ENCODE measurements at regions not wholly inside any gene's neighbourhood (a gene's known extent, or its start where the extent isn't known, plus 50 kb on each side); places are given as distances from the start of the nearest gene placed in this dataset.

DNA sequence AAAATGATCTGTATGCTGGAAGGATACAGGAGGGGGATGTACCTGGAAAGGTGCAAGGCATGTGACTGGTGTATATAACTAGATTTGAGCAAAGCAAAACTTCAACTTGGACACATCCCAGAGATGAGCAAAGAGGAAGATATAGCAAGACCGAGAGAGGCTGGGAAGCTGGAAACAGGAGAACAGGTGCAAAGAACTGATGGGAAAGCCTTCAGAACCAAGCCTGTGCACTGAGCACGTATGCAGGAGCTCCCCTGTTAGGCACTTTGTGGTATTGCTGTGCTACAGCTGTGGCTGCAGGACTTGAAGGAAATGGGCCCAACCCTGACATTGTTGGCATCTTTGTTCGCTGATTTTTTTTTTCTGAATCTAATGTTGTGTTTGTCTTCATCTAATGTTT is 120.7 kb upstream of the PWP1 start:
- DNase-seq (ENCODE audit: low read depth in 4 of 4, low spot score in 3 of 4), result no peak

DNA sequence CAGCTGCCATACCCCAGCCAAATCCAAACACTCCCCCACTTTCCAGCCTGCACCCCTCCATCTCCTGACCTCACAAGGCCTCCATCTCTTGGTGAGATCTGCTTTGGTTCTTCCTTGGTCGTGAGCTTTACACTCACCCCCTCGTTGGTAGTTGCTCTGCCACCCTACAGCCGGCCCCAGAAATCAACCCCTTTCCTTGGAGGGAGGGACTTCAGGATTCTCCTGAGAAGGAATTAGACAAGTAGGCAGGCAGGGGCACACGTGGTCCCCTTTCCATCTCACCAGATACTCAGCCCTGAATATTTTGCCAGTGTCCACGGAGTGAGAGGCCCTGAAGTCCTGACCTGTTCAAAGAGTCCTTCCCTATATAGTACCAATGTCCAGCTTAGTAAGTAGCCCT is 120.0 kb upstream of the PWP1 start:
- no peak for DNase-seq (ENCODE audit: low read depth in 4 of 4, low spot score in 3 of 4)

GRCh38 chr12:107567876-107568619 is 117.6 kb upstream of the PWP1 start:
- no peak for DNase-seq (ENCODE audit: low read depth in 4 of 4, low spot score in 3 of 4)

GRCh38 chr12:107568718-107569117 is 116.9 kb upstream of the PWP1 start:
- no peak for DNase-seq (ENCODE audit: low read depth in 4 of 4, low spot score in 3 of 4)

GRCh38 chr12:107570721-107571120 is 114.9 kb upstream of the PWP1 start:
- DNase-seq (ENCODE audit: low read depth in 4 of 4, low spot score in 3 of 4), result no peak

DNA sequence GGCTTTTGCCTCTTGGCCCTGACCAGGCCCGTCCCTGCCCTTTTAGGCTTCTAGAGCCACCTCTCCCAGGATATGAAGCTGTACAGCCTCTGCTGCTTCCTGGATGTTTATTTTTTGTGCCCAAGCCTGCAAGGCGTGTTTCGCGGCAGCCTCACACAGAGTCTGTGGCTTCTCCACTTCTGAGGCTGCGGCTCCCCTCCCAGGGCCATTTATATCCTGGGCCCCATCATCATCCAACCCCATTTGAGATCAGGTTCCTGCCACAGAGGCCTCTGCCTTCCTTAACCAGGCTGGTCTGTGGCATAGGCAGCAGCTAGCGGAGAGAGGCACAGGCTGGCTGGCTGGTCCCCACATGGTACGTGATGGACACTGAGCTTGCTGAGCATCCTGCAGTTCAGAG is 114.1 kb upstream of the PWP1 start:
- DNase-seq (ENCODE audit: low read depth in 4 of 4, low spot score in 3 of 4), result no peak

DNA sequence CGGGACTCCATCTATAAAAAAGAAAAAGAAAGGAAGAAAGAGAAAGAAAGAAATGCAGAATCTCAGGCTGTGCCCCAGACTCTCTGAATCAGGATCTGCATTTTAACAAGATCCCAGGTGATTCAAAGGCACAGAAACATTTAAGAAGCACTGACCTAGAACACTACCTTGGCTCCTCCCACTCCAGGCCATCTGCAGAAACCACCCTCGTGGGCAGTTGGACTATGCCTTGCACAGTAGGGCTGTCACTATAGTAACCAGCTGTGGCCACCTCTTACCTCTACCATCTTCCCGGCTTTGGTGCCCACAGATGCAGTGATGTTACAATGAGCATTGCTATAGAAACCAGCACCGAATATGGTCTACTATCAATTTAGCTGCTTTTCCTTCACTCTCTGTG is 110.9 kb upstream of the PWP1 start:
- no peak for DNase-seq (ENCODE audit: low read depth in 4 of 4, low spot score in 3 of 4)

DNA sequence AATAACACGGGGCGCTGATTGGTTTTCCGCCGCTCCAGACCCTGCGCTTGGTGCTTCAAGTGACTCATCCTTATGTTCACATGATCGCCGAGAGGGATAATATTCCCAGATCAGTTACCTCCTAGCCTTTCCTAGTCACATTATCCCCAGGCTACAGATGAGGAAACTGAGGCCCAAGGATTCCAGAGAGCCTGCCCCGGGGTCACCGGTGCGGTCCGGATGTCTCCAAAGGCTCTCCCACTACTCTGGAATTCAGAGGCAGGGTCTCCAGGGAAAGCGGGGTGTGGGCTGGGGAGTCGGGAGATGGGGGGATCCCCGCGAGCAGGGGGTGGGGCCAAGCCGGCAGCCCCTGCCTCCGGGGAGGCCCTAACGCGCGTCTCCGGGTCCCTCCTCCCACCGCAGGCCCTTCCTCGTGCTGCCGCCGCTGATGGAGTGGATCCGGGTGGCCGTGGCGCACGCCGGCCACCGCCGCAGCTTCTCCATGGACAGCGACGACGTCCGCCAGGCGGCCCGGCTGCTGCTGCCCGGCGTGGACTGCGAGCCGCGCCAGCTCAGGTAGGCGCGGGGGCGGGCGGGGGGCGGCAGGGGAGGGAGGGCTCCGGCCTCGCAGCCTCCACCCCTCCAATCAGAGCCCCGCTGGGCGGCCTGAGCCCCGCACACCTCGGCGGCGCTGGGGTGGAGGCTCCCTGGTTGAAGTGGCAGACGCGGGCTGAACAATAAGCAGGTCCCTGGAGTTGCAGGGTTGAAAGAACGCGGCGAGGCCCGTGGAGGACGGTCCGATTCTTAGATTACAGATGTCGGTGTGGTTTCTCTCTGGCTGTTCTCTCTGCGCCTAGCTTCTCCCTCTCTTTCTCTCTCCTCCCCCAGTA is 104.6 kb upstream of the PWP1 start:
- DNase-seq (ENCODE audit: low read depth in 4 of 4, low spot score in 3 of 4), result no peak

DNA sequence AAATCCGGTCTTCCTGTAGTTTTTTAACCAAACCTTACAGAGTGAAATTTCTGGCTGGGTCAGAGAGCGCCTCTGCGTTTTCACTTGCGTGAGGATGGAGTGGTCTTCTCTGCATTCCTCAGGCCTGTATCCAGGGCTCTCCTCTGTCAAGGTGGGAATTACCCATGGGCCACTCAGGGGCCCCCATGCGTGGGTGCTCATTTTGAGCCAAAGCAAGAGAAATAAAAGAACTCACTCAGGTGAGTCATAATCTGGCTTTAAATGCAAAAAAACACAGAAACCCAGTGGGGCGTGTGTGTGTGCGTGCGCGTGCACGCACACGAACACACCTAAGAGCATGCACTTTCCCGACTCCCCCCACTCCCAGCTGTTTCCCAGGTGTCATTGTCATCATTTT is 104.0 kb upstream of the PWP1 start:
- no peak for DNase-seq (ENCODE audit: low read depth in 4 of 4, low spot score in 3 of 4)

DNA sequence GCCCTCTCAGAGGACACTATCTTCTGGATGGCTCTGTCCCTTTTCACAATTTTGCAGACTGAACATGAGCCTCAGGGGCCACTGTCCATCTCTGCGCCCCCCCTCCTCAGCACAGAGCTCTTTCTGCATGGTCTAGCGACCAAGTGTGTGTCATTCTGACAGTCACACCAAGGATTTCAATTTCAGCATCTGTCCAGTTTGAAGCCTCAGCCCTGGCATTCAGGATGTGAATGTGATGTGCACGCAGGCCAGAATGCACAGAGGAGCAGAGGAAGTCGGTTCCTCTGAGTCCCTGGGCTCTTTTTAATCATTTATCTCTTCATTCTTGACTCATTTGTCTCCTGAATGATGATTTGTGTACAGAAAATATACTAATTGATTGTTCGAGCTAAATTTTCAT is 102.0 kb upstream of the PWP1 start:
- no peak for DNase-seq (ENCODE audit: low read depth in 4 of 4, low spot score in 3 of 4)

GRCh38 chr12:107584563-107584962 is 101.0 kb upstream of the PWP1 start:
- DNase-seq (ENCODE audit: low read depth in 4 of 4, low spot score in 3 of 4), result no peak

- DNase-seq (ENCODE audit: low read depth in 4 of 4, low spot score in 3 of 4), result no peak
Measured at GRCh38 chr12:107586256-107586970, 99.2 kb upstream of the PWP1 start.

GRCh38 chr12:107590413-107590812 is 95.2 kb upstream of the PWP1 start:
- DNase-seq (ENCODE audit: low read depth in 4 of 4, low spot score in 3 of 4), result no peak

DNA sequence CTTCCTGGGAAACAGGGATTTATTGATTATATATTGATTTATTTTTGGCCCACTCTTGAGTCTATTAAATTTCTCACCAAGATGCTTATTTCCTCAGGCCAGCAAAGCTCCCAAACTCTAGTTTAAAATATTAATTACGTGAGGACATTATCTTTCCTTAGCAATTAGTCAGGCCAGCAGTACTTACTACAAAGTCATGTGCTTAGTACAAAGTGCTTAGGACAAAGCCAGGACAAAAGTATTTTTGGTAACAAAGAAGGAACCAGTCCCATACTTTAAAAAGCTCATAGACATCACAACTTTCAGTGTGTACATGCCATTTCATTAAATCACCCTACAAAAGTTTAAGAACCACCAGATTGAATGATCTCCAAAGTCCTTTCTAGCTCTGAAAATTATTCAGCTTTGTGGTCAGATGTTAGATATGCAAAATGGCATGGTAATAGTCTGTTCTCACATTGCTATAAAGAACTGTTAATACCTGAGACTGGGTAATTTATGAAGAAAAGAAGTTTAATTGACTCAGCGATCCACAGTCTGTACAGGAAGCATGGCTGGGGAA is 94.7 kb upstream of the PWP1 start:
- no peak for DNase-seq (ENCODE audit: low read depth in 4 of 4, low spot score in 3 of 4)

DNA sequence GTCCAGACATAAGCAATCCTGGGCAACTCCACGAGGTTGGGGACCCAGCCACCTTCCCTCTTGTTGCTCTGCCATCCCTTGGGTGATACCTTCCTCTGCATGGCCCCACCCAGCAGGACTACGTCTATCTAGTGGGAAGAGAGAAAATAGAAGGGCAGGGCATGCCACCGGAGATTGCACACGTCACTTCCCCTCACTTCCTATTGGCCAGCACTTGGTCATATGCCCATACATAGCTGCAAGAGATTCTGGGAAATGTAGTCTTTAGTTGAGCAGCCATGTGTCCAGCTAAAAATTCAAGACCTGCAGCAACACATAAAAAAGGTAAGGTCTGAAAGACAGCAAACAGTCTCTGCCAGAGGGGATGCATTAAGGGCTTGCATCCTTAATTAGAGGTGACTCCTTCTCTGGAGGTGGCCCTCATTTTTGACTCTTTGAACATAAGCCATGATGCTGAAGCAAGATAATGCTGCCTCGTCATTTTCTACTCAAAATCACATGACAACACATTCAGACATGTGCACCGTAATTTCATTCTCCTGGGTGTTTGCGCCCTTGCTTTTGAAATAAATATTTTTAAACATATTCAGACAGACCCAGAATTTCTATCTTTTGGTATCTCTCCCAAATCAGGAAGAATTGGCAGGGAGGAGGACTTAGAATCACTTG is 91.8 kb upstream of the PWP1 start:
- DNase-seq (ENCODE audit: low read depth in 4 of 4, low spot score in 3 of 4), result no peak

DNA sequence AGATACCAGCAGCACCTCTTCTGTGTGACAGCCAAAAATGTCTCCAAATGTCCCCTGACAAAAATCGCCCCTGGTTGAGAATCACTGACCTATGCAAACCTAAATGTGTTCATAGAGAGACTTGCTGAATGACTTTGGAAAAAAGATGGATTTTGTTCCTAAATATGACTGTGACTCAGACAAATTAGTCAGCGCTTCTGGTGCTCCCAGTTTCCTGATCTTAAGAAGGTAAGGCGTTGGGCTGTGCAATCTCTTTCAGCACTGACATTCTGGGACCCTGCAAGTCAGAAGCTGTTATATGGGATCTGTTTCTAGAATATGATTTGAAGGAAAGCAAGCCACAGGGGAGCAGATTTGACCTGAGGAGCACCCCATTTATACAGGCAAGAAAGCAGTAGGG is 90.6 kb upstream of the PWP1 start:
- DNase-seq (ENCODE audit: low read depth in 4 of 4, low spot score in 3 of 4), result no peak

- DNase-seq (ENCODE audit: low read depth in 4 of 4, low spot score in 3 of 4), result no peak
Measured at GRCh38 chr12:107597695-107598410, 87.7 kb upstream of the PWP1 start.

- DNase-seq (ENCODE audit: low read depth in 4 of 4, low spot score in 3 of 4), result no peak
Measured at GRCh38 chr12:107598906-107599305, 86.7 kb upstream of the PWP1 start.

- no peak for DNase-seq (ENCODE audit: low read depth in 4 of 4, low spot score in 3 of 4)
Measured at GRCh38 chr12:107600581-107601144, 84.9 kb upstream of the PWP1 start.

- DNase-seq (ENCODE audit: low read depth in 4 of 4, low spot score in 3 of 4), result no peak
Measured at GRCh38 chr12:107602446-107602845, 83.2 kb upstream of the PWP1 start.
